ENCODE measurements at regions not wholly inside any gene's neighbourhood (a gene's known extent, or its start where the extent isn't known, plus 50 kb on each side); places are given as distances from the start of the nearest gene placed in this dataset.

- TF ChIP-seq REST (IDR thresholded peaks at IDR 0.05; ENCODE audit: low read depth) (no peak), TCF12 (IDR thresholded peaks at IDR 0.05; ENCODE audit: low read depth) (no peak), YY1 (IDR thresholded peaks at IDR 0.05; ENCODE audit: low read depth) (no peak), CEBPB (IDR thresholded peaks at IDR 0.05) (no peak), EP300 (IDR thresholded peaks at IDR 0.05; ENCODE audit: borderline replicate concordance) (no peak), CREB1 (IDR thresholded peaks at IDR 0.05; ENCODE audit: low read depth) (no peak), ZBTB7A (IDR thresholded peaks at IDR 0.05; ENCODE audit: low read depth) (no peak), RAD21 (IDR thresholded peaks at IDR 0.05; ENCODE audit: low read depth) (no peak), TAF1 (IDR thresholded peaks at IDR 0.05; ENCODE audit: low read depth) (no peak), EGR1 (IDR thresholded peaks at IDR 0.05) (no peak), MAX (IDR thresholded peaks at IDR 0.05) (no peak), NFIC (IDR thresholded peaks at IDR 0.05) (no peak), TEAD4 (IDR thresholded peaks at IDR 0.05) (no peak)
These were observed 383.2 kb upstream of the LRRC4C start for GRCh38 chr11:41842673-41843072.
